ENCODE measurements at regions not wholly inside any gene's neighbourhood (a gene's known extent, or its start where the extent isn't known, plus 50 kb on each side); places are given as distances from the start of the nearest gene placed in this dataset.

- peak; percentile 53 for DNase-seq
- in situ Hi-C loops (cut with MboI; ENCODE audit: low pct_unique_long_range_greater_than_20kb, low sequenced_read_pairs), result loop anchor here (25.0 kb wide), 1 partner anchor 875 kb away; the partner anchor contains the start of gene EPHA4
Measured at GRCh38 chr2:220687231-220687843, 884.8 kb downstream of the EPHA4 start.

- in situ Hi-C loops (cut with MboI; ENCODE audit: low pct_unique_long_range_greater_than_20kb, low sequenced_read_pairs), result loop anchor here (25.0 kb wide), 1 partner anchor 867 kb away; the partner anchor contains the start of gene EPHA4
- DNase-seq, result no peak
Measured at GRCh38 chr2:220695397-220696279, 876.5 kb downstream of the EPHA4 start.

- no peak for DNase-seq
- in situ Hi-C loops (cut with MboI; ENCODE audit: low pct_unique_long_range_greater_than_20kb, low sequenced_read_pairs), result loop anchor here (25.0 kb wide), 1 partner anchor 866 kb away; the partner anchor contains the start of gene EPHA4
Measured at GRCh38 chr2:220696280-220696669, 875.8 kb downstream of the EPHA4 start.

- in situ Hi-C loops (cut with MboI; ENCODE audit: low pct_unique_long_range_greater_than_20kb, low sequenced_read_pairs), result loop anchor here (25.0 kb wide), 1 partner anchor 865 kb away; the partner anchor contains the start of gene EPHA4
- no peak for DNase-seq
Measured at GRCh38 chr2:220697011-220697410, 875.1 kb downstream of the EPHA4 start.

GRCh38 chr2:220701115-220701514 is 871.0 kb downstream of the EPHA4 start:
- DNase-seq, result no peak
- in situ Hi-C loops (cut with MboI; ENCODE audit: low pct_unique_long_range_greater_than_20kb, low sequenced_read_pairs), result no loop called here

- in situ Hi-C loops (cut with MboI; ENCODE audit: low pct_unique_long_range_greater_than_20kb, low sequenced_read_pairs), result no loop called here
- no peak for DNase-seq
Measured at GRCh38 chr2:220703279-220703678, 868.8 kb downstream of the EPHA4 start.

GRCh38 chr2:220704081-220704480 is 868.0 kb downstream of the EPHA4 start:
- in situ Hi-C loops (cut with MboI; ENCODE audit: low pct_unique_long_range_greater_than_20kb, low sequenced_read_pairs), result no loop called here

GRCh38 chr2:220704810-220705209 is 867.3 kb downstream of the EPHA4 start:
- no peak for DNase-seq
- in situ Hi-C loops (cut with MboI; ENCODE audit: low pct_unique_long_range_greater_than_20kb, low sequenced_read_pairs), result no loop called here

More at GRCh38 chr2:220704081-220704480, 868.0 kb downstream of the EPHA4 start:
- no peak for DNase-seq

GRCh38 chr2:220705678-220706077 is 866.4 kb downstream of the EPHA4 start:
- in situ Hi-C loops (cut with MboI; ENCODE audit: low pct_unique_long_range_greater_than_20kb, low sequenced_read_pairs), result no loop called here
- DNase-seq, result no peak

GRCh38 chr2:220707261-220707660 is 864.8 kb downstream of the EPHA4 start:
- in situ Hi-C loops (cut with MboI; ENCODE audit: low pct_unique_long_range_greater_than_20kb, low sequenced_read_pairs), result no loop called here
- no peak for DNase-seq

GRCh38 chr2:220708366-220708765 is 863.7 kb downstream of the EPHA4 start:
- in situ Hi-C loops (cut with MboI; ENCODE audit: low pct_unique_long_range_greater_than_20kb, low sequenced_read_pairs), result no loop called here
- DNase-seq, result no peak

GRCh38 chr2:220717283-220717682 is 854.8 kb downstream of the EPHA4 start:
- DNase-seq, result no peak
- in situ Hi-C loops (cut with MboI; ENCODE audit: low pct_unique_long_range_greater_than_20kb, low sequenced_read_pairs), result no loop called here

- in situ Hi-C loops (cut with MboI; ENCODE audit: low pct_unique_long_range_greater_than_20kb, low sequenced_read_pairs), result no loop called here
- no peak for DNase-seq
Measured at GRCh38 chr2:220736778-220737177, 835.3 kb downstream of the EPHA4 start.

- DNase-seq, result no peak
- in situ Hi-C loops (cut with MboI; ENCODE audit: low pct_unique_long_range_greater_than_20kb, low sequenced_read_pairs), result no loop called here
Measured at GRCh38 chr2:220743203-220743602, 828.9 kb downstream of the EPHA4 start.

GRCh38 chr2:220744861-220745260 is 827.2 kb downstream of the EPHA4 start:
- in situ Hi-C loops (cut with MboI; ENCODE audit: low pct_unique_long_range_greater_than_20kb, low sequenced_read_pairs), result no loop called here
- DNase-seq, result no peak

- in situ Hi-C loops (cut with MboI; ENCODE audit: low pct_unique_long_range_greater_than_20kb, low sequenced_read_pairs), result no loop called here
- no peak for DNase-seq
Measured at GRCh38 chr2:220745682-220746081, 826.4 kb downstream of the EPHA4 start.

- DNase-seq, result no peak
- in situ Hi-C loops (cut with MboI; ENCODE audit: low pct_unique_long_range_greater_than_20kb, low sequenced_read_pairs), result no loop called here
Measured at GRCh38 chr2:220747736-220748135, 824.4 kb downstream of the EPHA4 start.

- in situ Hi-C loops (cut with MboI; ENCODE audit: low pct_unique_long_range_greater_than_20kb, low sequenced_read_pairs), result no loop called here
- DNase-seq, result no peak
Measured at GRCh38 chr2:220748875-220749479, 823.1 kb downstream of the EPHA4 start.

GRCh38 chr2:220753486-220753885 is 818.6 kb downstream of the EPHA4 start:
- no peak for DNase-seq
- in situ Hi-C loops (cut with MboI; ENCODE audit: low pct_unique_long_range_greater_than_20kb, low sequenced_read_pairs), result no loop called here

- in situ Hi-C loops (cut with MboI; ENCODE audit: low pct_unique_long_range_greater_than_20kb, low sequenced_read_pairs), result no loop called here
- no peak for DNase-seq
Measured at GRCh38 chr2:220756653-220757052, 815.5 kb downstream of the EPHA4 start.
